Ovary (tissue), 7 donors: ENCODE measurements at regions not wholly inside any gene's neighbourhood (a gene's known extent, or its start where the extent isn't known, plus 50 kb on each side); places are given as distances from the start of the nearest gene placed in this dataset.

Source experiments
- DNase-seq, 5 donors: peaks; one replicate each; pipeline ENCODE4 v3.0.0-alpha.2; 2019 to 2020
- H3K27ac ChIP-seq, 2 donors: fragments of 200-600 bp; one replicate each; pipeline versions ENCODE4 v1.5.1 to v1.8.0; 2019 to 2022
- H3K27me3 ChIP-seq: fragments of 200-600 bp; one replicate; pipeline ENCODE4 v1.8.0; 2022
- H3K36me3 ChIP-seq: fragments of 200-600 bp; sonication (generic); one replicate; pipeline ENCODE4 v1.5.1; 2019
- H3K4me1 ChIP-seq: one replicate; pipeline ENCODE4 v1.8.1; 2013; ENCODE audit warnings: mild to moderate bottlenecking, moderate library complexity; ENCODE audit not compliant: insufficient read depth
- H3K4me3 ChIP-seq: fragments of 200-600 bp; sonication (generic); one replicate; pipeline ENCODE4 v1.5.1; 2017
- H3K9me3 ChIP-seq, 2 donors: fragments of 200-600 bp in 1 of 2; sonication (generic) in 1 of 2; one replicate each; pipeline versions ENCODE4 v1.5.1 to v1.8.1; 2013 to 2019; ENCODE audit warnings: mild to moderate bottlenecking in 1 of 2, moderate library complexity in 1 of 2
- CTCF ChIP-seq, 3 donors: fragments of 450-650 bp in 2 of 3; fragments of 200-600 bp in 1 of 3; IDR thresholded peaks; one replicate each; pipeline versions ENCODE4 v1.5.1 to v1.8.0; 2016 to 2022; ENCODE audit warnings: antibody characterized with exemption in 3 of 3, mild to moderate bottlenecking in 1 of 3
- EP300 ChIP-seq: sonication (generic); formaldehyde crosslinking; IDR thresholded peaks from one replicate; pipeline ENCODE4 v1.6.1; 2017; ENCODE audit warnings: antibody characterized with exemption
- POLR2A ChIP-seq: fragments of 450-650 bp; IDR thresholded peaks from one replicate; pipeline ENCODE4 v1.6.1; 2017; ENCODE audit warnings: antibody characterized with exemption, mild to moderate bottlenecking, moderate library complexity
- WGBS, 3 donors: extraction: QIAGEN DNeasy Blood & Tissue Kit in 1 of 3; methylation state at CpG; one replicate each; pipeline versions ENCODE4 v1.1.5 to v1.1.7; 2013 to 2017; 5-methylcytosine and 5-hydroxymethylcytosine counted together
- intact Hi-C, 4 donors: fragments of 100-400 bp; cut with DNase I; formaldehyde crosslinking; loops; one replicate each; pipeline versions ENCODE4 v1.11.0 to v1.15.1; 2022 to 2023
- donor health status: DM: no; HTN: no; CAD: no; lungs with moderate emphysema.
- donor health status: DM: no; HTN: no; CAD: no.
- donor health status: Bipolar disorder and iron deficiency.
- donor health status: DM: no; HTN: no; CAD: no.
- donor health status: DM: yes; HTN: yes; CAD: no.

GRCh38 chr21:16318651-16319300 is 589.0 kb downstream of the USP25 start:
- Histone ChIP-seq H3K4me1 (peaks cover 3% of the 10 kb centered on the region), H3K27me3 (peaks cover 5% of the 10 kb centered on the region), H3K4me3 (no peak overlapping the region), H3K27ac (no peak overlapping the region), H3K36me3 (no peaks in the 10 kb centered on the region), H3K9me3 (no peaks in the 10 kb centered on the region)
- intact Hi-C loops = no loop called here
- TF ChIP-seq CTCF (IDR thresholded peaks at IDR 0.05) (no peak), EP300 (no peak), POLR2A (no peak)
- DNase-seq = no peak

- Histone ChIP-seq H3K9me3 (no peaks in the 10 kb centered on the region), H3K36me3 (no peaks in the 10 kb centered on the region), H3K4me1 (peaks cover 3% of the 10 kb centered on the region), H3K27ac (no peak overlapping the region), H3K4me3 (no peak overlapping the region), H3K27me3 (peaks cover 5% of the 10 kb centered on the region)
- TF ChIP-seq CTCF (IDR thresholded peaks at IDR 0.05) = no peak
- WGBS, 3 donors = 96 to 98% (median 98%) methylated on average over 1 of the region's 1 CpG
- intact Hi-C loops = no loop called here
- DNase-seq = no peak
Observed at GRCh38 chr21:16320110-16320509, 590.3 kb downstream of the USP25 start.

GRCh38 chr21:16322454-16322853 is 592.7 kb downstream of the USP25 start:
- intact Hi-C loops = no loop called here
- no peak for DNase-seq
- Histone ChIP-seq H3K4me1 (peaks cover 3% of the 10 kb centered on the region), H3K27me3 (peaks cover 4% of the 10 kb centered on the region), H3K9me3 (no peaks in the 10 kb centered on the region), H3K27ac (peak overlapping the region in 1 of 2 donors; percentile 47), H3K36me3 (no peaks in the 10 kb centered on the region), H3K4me3 (no peak overlapping the region)
- WGBS, 3 donors = 7 to 13% (median 10%) methylated on average over 2 of the region's 2 CpGs
- TF ChIP-seq EP300 (no peak), POLR2A (no peak), CTCF (IDR thresholded peaks at IDR 0.05) (no peak)

- 9 to 14% (median 12%) methylated on average over 1 of the region's 1 CpG for WGBS, 3 donors
Observed at GRCh38 chr21:16323596-16323995, 593.8 kb downstream of the USP25 start.

More at GRCh38 chr21:16323596-16323995, 593.8 kb downstream of the USP25 start:
- DNase-seq = no peak
- TF ChIP-seq EP300 = no peak
- no peak for TF ChIP-seq POLR2A
- TF ChIP-seq CTCF (IDR thresholded peaks at IDR 0.05) = no peak
- H3K27ac ChIP-seq = no peak overlapping the region
- H3K9me3 ChIP-seq = no peaks in the 10 kb centered on the region
- intact Hi-C loops = no loop called here
- peaks cover 4% of the 10 kb centered on the region for H3K27me3 ChIP-seq
- no peaks in the 10 kb centered on the region for H3K36me3 ChIP-seq
- H3K4me3 ChIP-seq = no peak overlapping the region
- peaks cover 3% of the 10 kb centered on the region for H3K4me1 ChIP-seq
